ENCODE measurements at regions not wholly inside any gene's neighbourhood (a gene's known extent, or its start where the extent isn't known, plus 50 kb on each side); places are given as distances from the start of the nearest gene placed in this dataset.

GRCh38 chr12:60529261-60529660, 933.4 kb downstream of the SLC16A7 start:
- no peak for DNase-seq (ENCODE audit: extremely low read depth in 1 of 4, low spot score in 3 of 4)
- CTCF ChIA-PET (ENCODE audit: low intra/inter-chr PET ratio), result no interaction called here
- no TSS peak for BruUV-seq (replicated peaks)
- no peak for ATAC-seq
- Histone ChIP-seq H3K27ac (ENCODE audit: extremely low read depth, low read depth, low read length) (no peak overlapping the region), H3K79me2 (ENCODE audit: control insufficient read depth, insufficient read depth, low read length) (no peaks in the 10 kb centered on the region), H3K9me3 (replicated peaks; ENCODE audit: control insufficient read depth, insufficient read depth, low read depth, low read length) (no peaks in the 10 kb centered on the region), H4K20me1 (replicated peaks; ENCODE audit: control insufficient read depth, insufficient read depth, low read length) (no peaks in the 10 kb centered on the region), H3K9me1 (ENCODE audit: control insufficient read depth, insufficient read depth, low read length) (no peaks in the 10 kb centered on the region), H3K36me3 (ENCODE audit: control insufficient read depth, insufficient read depth, low read length) (no peaks in the 10 kb centered on the region), H3K27me3 (ENCODE audit: control insufficient read depth in 2 of 2, insufficient read depth in 2 of 2, low read length in 2 of 2) (no peaks in the 10 kb centered on the region), H3K4me3 (no peak overlapping the region), H3K4me2 (ENCODE audit: insufficient read depth, low read length) (no peak overlapping the region), H2AFZ (ENCODE audit: low read depth, low read length) (no peak overlapping the region), H3K9ac (ENCODE audit: insufficient read depth in 1 of 2, low read depth in 2 of 2, low read length in 2 of 2) (no peak overlapping the region), H3K4me1 (replicated peaks in 1 of 2; ENCODE audit: control insufficient read depth in 2 of 2, insufficient read depth in 2 of 2, low read length in 2 of 2) (no peaks in the 10 kb centered on the region)
- FAIRE-seq, result no peak
- intact Hi-C loops (cut with micrococcal nuclease), result no loop called here
- 0% methylated on average over 1 of the region's 1 CpG for WGBS (ENCODE audit: insufficient coverage, low coverage, missing lambda C conversion rate)
- POLR2A ChIA-PET, result no interaction called here
- in situ Hi-C loops (cut with MboI), result no loop called here
- TF ChIP-seq ZNF785 (CRISPR knock-in tag; IDR thresholded peaks at IDR 0.05) (no peak), ELK1 (CRISPR knock-in tag; IDR thresholded peaks at IDR 0.05) (no peak), KLF6 (CRISPR knock-in tag; IDR thresholded peaks at IDR 0.05; ENCODE audit: borderline replicate concordance) (no peak), NR2C2 (CRISPR knock-in tag; IDR thresholded peaks at IDR 0.05) (no peak), NR2C2 (tag; IDR thresholded peaks at IDR 0.05) (no peak), ZNF217 (CRISPR knock-in tag; IDR thresholded peaks at IDR 0.05) (no peak), MAZ (CRISPR knock-in tag; conservative IDR thresholded peaks at IDR 0.05 in 1 of 2, IDR thresholded peaks at IDR 0.05 in 1 of 2) (no peak), PBX2 (CRISPR knock-in tag; IDR thresholded peaks at IDR 0.05; ENCODE audit: low read depth) (no peak), PBX2 (tag; conservative IDR thresholded peaks at IDR 0.05; ENCODE audit: low read depth) (no peak), RNF2 (IDR thresholded peaks at IDR 0.05) (no peak)
- TF ChIP-seq, protein P1, sequence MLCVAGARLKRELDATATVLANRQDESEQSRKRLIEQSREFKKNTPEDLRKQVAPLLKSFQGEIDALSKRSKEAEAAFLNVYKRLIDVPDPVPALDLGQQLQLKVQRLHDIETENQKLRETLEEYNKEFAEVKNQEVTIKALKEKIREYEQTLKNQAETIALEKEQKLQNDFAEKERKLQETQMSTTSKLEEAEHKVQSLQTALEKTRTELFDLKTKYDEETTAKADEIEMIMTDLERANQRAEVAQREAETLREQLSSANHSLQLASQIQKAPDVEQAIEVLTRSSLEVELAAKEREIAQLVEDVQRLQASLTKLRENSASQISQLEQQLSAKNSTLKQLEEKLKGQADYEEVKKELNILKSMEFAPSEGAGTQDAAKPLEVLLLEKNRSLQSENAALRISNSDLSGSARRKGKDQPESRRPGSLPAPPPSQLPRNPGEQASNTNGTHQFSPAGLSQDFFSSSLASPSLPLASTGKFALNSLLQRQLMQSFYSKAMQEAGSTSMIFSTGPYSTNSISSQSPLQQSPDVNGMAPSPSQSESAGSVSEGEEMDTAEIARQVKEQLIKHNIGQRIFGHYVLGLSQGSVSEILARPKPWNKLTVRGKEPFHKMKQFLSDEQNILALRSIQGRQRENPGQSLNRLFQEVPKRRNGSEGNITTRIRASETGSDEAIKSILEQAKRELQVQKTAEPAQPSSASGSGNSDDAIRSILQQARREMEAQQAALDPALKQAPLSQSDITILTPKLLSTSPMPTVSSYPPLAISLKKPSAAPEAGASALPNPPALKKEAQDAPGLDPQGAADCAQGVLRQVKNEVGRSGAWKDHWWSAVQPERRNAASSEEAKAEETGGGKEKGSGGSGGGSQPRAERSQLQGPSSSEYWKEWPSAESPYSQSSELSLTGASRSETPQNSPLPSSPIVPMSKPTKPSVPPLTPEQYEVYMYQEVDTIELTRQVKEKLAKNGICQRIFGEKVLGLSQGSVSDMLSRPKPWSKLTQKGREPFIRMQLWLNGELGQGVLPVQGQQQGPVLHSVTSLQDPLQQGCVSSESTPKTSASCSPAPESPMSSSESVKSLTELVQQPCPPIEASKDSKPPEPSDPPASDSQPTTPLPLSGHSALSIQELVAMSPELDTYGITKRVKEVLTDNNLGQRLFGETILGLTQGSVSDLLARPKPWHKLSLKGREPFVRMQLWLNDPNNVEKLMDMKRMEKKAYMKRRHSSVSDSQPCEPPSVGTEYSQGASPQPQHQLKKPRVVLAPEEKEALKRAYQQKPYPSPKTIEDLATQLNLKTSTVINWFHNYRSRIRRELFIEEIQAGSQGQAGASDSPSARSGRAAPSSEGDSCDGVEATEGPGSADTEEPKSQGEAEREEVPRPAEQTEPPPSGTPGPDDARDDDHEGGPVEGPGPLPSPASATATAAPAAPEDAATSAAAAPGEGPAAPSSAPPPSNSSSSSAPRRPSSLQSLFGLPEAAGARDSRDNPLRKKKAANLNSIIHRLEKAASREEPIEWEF (CRISPR knock-in tag; IDR thresholded peaks at IDR 0.05), result no peak
- TF ChIP-seq, protein P2, sequence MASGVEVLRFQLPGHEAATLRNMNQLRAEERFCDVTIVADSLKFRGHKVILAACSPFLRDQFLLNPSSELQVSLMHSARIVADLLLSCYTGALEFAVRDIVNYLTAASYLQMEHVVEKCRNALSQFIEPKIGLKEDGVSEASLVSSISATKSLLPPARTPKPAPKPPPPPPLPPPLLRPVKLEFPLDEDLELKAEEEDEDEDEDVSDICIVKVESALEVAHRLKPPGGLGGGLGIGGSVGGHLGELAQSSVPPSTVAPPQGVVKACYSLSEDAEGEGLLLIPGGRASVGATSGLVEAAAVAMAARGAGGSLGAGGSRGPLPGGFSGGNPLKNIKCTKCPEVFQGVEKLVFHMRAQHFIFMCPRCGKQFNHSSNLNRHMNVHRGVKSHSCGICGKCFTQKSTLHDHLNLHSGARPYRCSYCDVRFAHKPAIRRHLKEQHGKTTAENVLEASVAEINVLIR (CRISPR knock-in tag; IDR thresholded peaks at IDR 0.05), result no peak

Measured in K562 (cell line).